Ovary (tissue), 3 donors: ENCODE measurements at regions not wholly inside any gene's neighbourhood (a gene's known extent, or its start where the extent isn't known, plus 50 kb on each side); places are given as distances from the start of the nearest gene placed in this dataset.

ENCODE experiments used
- CTCF ChIP-seq, 3 donors: fragments of 450-650 bp in 2 of 3; fragments of 200-600 bp in 1 of 3; IDR thresholded peaks; one replicate each; pipeline versions ENCODE4 v1.5.1 to v1.8.0; 2016 to 2022; ENCODE audit warnings: antibody characterized with exemption in 3 of 3, mild to moderate bottlenecking in 1 of 3
- EP300 ChIP-seq: sonication (generic); formaldehyde crosslinking; IDR thresholded peaks from one replicate; pipeline ENCODE4 v1.6.1; 2017; ENCODE audit warnings: antibody characterized with exemption
- POLR2A ChIP-seq: fragments of 450-650 bp; IDR thresholded peaks from one replicate; pipeline ENCODE4 v1.6.1; 2017; ENCODE audit warnings: antibody characterized with exemption, mild to moderate bottlenecking, moderate library complexity
- donor health status: DM: no; HTN: no; CAD: no.

GRCh38 chr6:137588472-137588871, 94.3 kb upstream of the OLIG3 start:
- TF ChIP-seq CTCF (IDR thresholded peaks at IDR 0.05) = no peak
- TF ChIP-seq POLR2A = no peak
- TF ChIP-seq EP300 = no peak
